ENCODE measurements at regions not wholly inside any gene's neighbourhood (a gene's known extent, or its start where the extent isn't known, plus 50 kb on each side); places are given as distances from the start of the nearest gene placed in this dataset.

GRCh38 chr2:157055660-157056199 is 201.8 kb upstream of the GALNT5 start:
- Histone ChIP-seq H3K79me2 (ENCODE audit: insufficient read depth, low read length) (no peaks in the 10 kb centered on the region), H2AFZ (ENCODE audit: low read length) (no peak overlapping the region), H3K9ac (ENCODE audit: insufficient read depth, low read depth, low read length) (no peak overlapping the region), H3K9me3 (ENCODE audit: low read length) (no peaks in the 10 kb centered on the region), H3K36me3 (replicated peaks in 1 of 2; ENCODE audit: control insufficient read depth in 1 of 2, insufficient read depth in 2 of 2, low read length in 2 of 2) (no peaks in the 10 kb centered on the region), H4K20me1 (ENCODE audit: insufficient read depth, low read length) (no peaks in the 10 kb centered on the region; the same call in 1 of the 2 replicates), H3K27me3 (ENCODE audit: control insufficient read depth in 1 of 2, insufficient read depth in 2 of 2, low read length in 2 of 2) (no peaks in the 10 kb centered on the region), H3K4me1 (ENCODE audit: insufficient read depth, low read length) (peaks cover 13% of the 10 kb centered on the region), H3K4me3 (replicated peaks in 1 of 3; ENCODE audit: insufficient read depth in 1 of 3, low read depth in 2 of 3, low read length in 3 of 3) (no peak overlapping the region), H3K4me2 (ENCODE audit: low read depth, low read length) (no peak overlapping the region), H3K27ac (ENCODE audit: extremely low read length, insufficient read depth, low read length) (no peak overlapping the region)
- in situ Hi-C loops (cut with HindIII; ENCODE audit: extremely low pct_ligation_motif_present, low pct_unique_long_range_greater_than_20kb) (loop anchor here (10.0 kb wide), 1 partner anchor 711 kb away; no protein-coding TSS in a partner anchor), intact Hi-C loops (cut with micrococcal nuclease; ENCODE audit: unreplicated experiment) (loop anchor here (2.0 to 10.0 kb wide), 4 partner anchors 221 to 1687 kb away; partner anchors contain the start of gene NR4A2)
- ATAC-seq (no peak), DNase-seq (ENCODE audit: low spot score) (peak; percentile 27), FAIRE-seq (peak; percentile 64)
- BruUV-seq (replicated peaks) = no TSS peak
- ChIA-PET POLR2A (no interaction called here), CTCF (ENCODE audit: low intra/inter-chr PET ratio, low total read pairs) (no interaction called here)
- TF ChIP-seq, protein P1, sequence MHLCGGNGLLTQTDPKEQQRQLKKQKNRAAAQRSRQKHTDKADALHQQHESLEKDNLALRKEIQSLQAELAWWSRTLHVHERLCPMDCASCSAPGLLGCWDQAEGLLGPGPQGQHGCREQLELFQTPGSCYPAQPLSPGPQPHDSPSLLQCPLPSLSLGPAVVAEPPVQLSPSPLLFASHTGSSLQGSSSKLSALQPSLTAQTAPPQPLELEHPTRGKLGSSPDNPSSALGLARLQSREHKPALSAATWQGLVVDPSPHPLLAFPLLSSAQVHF (CRISPR knock-in tag; IDR thresholded peaks at IDR 0.05) = no peak
- TF ChIP-seq TERF1 (CRISPR knock-in tag; IDR thresholded peaks at IDR 0.05) (no peak), RXRA (CRISPR knock-in tag; IDR thresholded peaks at IDR 0.05) (no peak), KDM5A (IDR thresholded peaks at IDR 0.05; ENCODE audit: borderline replicate concordance, low read length) (no peak), CENPT (CRISPR knock-in tag; IDR thresholded peaks at IDR 0.05; ENCODE audit: low read depth) (no peak), CTCF (CRISPR knock-in tag; IDR thresholded peaks at IDR 0.05) (peak; percentile 18; the same call in 1 of the 2 replicates), ATF7 (IDR thresholded peaks at IDR 0.05) (no peak), ATF7 (CRISPR knock-in tag; IDR thresholded peaks at IDR 0.05) (no peak), ZMYM4 (CRISPR knock-in tag; IDR thresholded peaks at IDR 0.05) (no peak), STAG1 (CRISPR knock-in tag; IDR thresholded peaks at IDR 0.05) (peak; percentile 39), MIXL1 (CRISPR knock-in tag; IDR thresholded peaks at IDR 0.05) (0 out of 2 replicates have a peak, but pooled peaks have one; percentile 19)
- TF ChIP-seq, protein P2, sequence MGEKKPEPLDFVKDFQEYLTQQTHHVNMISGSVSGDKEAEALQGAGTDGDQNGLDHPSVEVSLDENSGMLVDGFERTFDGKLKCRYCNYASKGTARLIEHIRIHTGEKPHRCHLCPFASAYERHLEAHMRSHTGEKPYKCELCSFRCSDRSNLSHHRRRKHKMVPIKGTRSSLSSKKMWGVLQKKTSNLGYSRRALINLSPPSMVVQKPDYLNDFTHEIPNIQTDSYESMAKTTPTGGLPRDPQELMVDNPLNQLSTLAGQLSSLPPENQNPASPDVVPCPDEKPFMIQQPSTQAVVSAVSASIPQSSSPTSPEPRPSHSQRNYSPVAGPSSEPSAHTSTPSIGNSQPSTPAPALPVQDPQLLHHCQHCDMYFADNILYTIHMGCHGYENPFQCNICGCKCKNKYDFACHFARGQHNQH (CRISPR knock-in tag; IDR thresholded peaks at IDR 0.05) = no peak
- WGBS (ENCODE audit: low lambda C conversion rate) = under 1% methylated on average over 2 of the region's 2 CpGs

Data from HepG2 (cell line).